ENCODE measurements at regions not wholly inside any gene's neighbourhood (a gene's known extent, or its start where the extent isn't known, plus 50 kb on each side); places are given as distances from the start of the nearest gene placed in this dataset.

DNA sequence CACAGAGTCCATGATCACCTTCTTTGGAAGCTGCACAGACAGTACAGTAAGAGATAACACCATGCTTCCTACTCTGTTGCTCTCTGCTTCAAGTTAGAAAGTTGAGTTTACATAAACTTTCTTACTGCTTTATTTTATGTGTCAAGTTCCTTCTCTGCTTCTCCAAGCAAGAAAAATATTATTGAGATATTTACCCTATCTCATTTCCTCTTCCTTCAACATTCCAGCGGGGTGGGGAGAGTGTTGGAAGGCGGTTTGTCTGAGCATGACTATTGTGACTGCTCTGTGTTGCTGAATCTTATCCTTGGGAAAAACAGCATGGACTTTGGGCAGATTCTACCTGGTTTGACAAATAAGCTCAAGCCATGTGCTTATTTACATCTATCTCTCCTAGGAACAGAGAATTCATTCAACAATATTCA is 66.9 kb upstream of the EPB41L4A start:
- TF ChIP-seq CTCF (IDR thresholded peaks at IDR 0.05) (no peak), POLR2A (IDR thresholded peaks at IDR 0.05) (no peak)

All from prostate gland (tissue), 2 donors.